PC-3 (cell line): ENCODE measurements at regions not wholly inside any gene's neighbourhood (a gene's known extent, or its start where the extent isn't known, plus 50 kb on each side); places are given as distances from the start of the nearest gene placed in this dataset.
A peak's percentile ranks its signal among the peaks of the same experiment; 100 is the strongest.

Experiments
- ATAC-seq: fragments of 200-7000 bp; cut with Tn5 transposase; 2 replicates; pipeline ENCODE4 v1.9.1; 2020; ENCODE audit warnings: mild to moderate bottlenecking, moderate library complexity
- BruUV-seq: library from RNA; stranded (reverse); fragments of 400-500 nt; replicated peaks from 2 replicates; lab custom pipeline; 2021; lab: Mats Ljungman, UMichigan
- CTCF ChIA-PET: fragments of 300-600 bp; sonication (Branson Sonifier 250); formaldehyde crosslinking; loops from one replicate; lab custom pipeline; 2022; ENCODE audit warnings: antibody characterized with exemption; lab: Charles Lee
- POLR2A ChIA-PET: fragments of 300-600 bp; sonication (Branson Sonifier 250); formaldehyde crosslinking; loops from one replicate; lab custom pipeline; 2022; ENCODE audit warnings: antibody characterized with exemption; ENCODE audit not compliant: unreplicated experiment; lab: Charles Lee
- DNase-seq: peaks from one replicate; pipeline ENCODE4 v3.0.0-alpha.2; 2015
- H2AFZ ChIP-seq: fragments of 300-600 bp; sonication (generic); 2 replicates; pipeline ENCODE4 v1.6.0; 2016; ENCODE audit warnings: antibody characterized with exemption, low read length
- H3F3A ChIP-seq: fragments of 300-600 bp; sonication (generic); one replicate; pipeline ENCODE4 v1.6.0; 2017; ENCODE audit warnings: antibody characterized with exemption, low read length, control low read depth, mild to moderate bottlenecking; ENCODE audit not compliant: unreplicated experiment
- H3K27ac ChIP-seq: fragments of 300-600 bp; sonication (generic); 2 replicates; pipeline ENCODE4 v1.5.1; 2016; ENCODE audit warnings: mild to moderate bottlenecking, low read length
- H3K27me3 ChIP-seq: fragments of 300-600 bp; sonication (generic); 2 replicates; pipeline ENCODE4 v1.6.1; 2016; ENCODE audit warnings: low read length, mixed read lengths
- H3K36me3 ChIP-seq: fragments of 300-600 bp; sonication (generic); 2 replicates; pipeline ENCODE4 v1.6.1; 2016; ENCODE audit warnings: low read depth, mixed run types, low read length, mixed read lengths
- H3K4me1 ChIP-seq: fragments of 300-600 bp; sonication (generic); 2 replicates; pipeline ENCODE4 v1.5.1; 2016; ENCODE audit warnings: low read length; ENCODE audit not compliant: insufficient read depth
- H3K4me2 ChIP-seq: fragments of 300-600 bp; sonication (generic); 2 replicates; pipeline ENCODE4 v1.6.0; 2016; ENCODE audit warnings: low read length
- H3K4me3 ChIP-seq: fragments of 300-600 bp; sonication (generic); 2 replicates; pipeline ENCODE4 v1.5.1; 2016; ENCODE audit warnings: mild to moderate bottlenecking, low read length, mixed read lengths
- H3K79me2 ChIP-seq: fragments of 300-600 bp; sonication (generic); 2 replicates; pipeline ENCODE4 v1.6.1; 2017; ENCODE audit warnings: low read length, mixed read lengths
- H3K9ac ChIP-seq: fragments of 300-600 bp; sonication (generic); 2 replicates; pipeline ENCODE4 v1.6.0; 2016; ENCODE audit warnings: mild to moderate bottlenecking, low read length
- H3K9me2 ChIP-seq: fragments of 300-600 bp; sonication (generic); replicated peaks from 2 replicates; pipeline ENCODE4 v1.6.1; 2016; ENCODE audit warnings: mixed run types, low read length, mixed read lengths
- H3K9me3 ChIP-seq: fragments of 300-600 bp; sonication (generic); 2 replicates; pipeline ENCODE4 v1.6.1; 2016; ENCODE audit warnings: low read length, mixed read lengths
- H4K20me1 ChIP-seq: fragments of 300-600 bp; sonication (generic); 2 replicates; pipeline ENCODE4 v1.6.1; 2016; ENCODE audit warnings: low read length, mixed read lengths
- CTCF ChIP-seq: fragments of 300-600 bp; sonication (generic); conservative IDR thresholded peaks from 2 replicates; pipeline ENCODE4 v1.5.1; 2017; ENCODE audit warnings: antibody characterized with exemption, low read depth, mild to moderate bottlenecking, low read length
- EZH2 ChIP-seq: fragments of 300-600 bp; sonication (generic); IDR thresholded peaks from one replicate; pipeline ENCODE4 v1.6.1; 2017; ENCODE audit warnings: antibody characterized with exemption, mild to moderate bottlenecking, low read length; ENCODE audit not compliant: unreplicated experiment
- EZH2phosphoT487 ChIP-seq: fragments of 300-600 bp; sonication (generic); IDR thresholded peaks from 2 replicates; pipeline ENCODE4 v1.6.1; 2018; ENCODE audit warnings: mild to moderate bottlenecking, antibody characterized with exemption, low read length, borderline replicate concordance
- intact Hi-C: fragments of 100-400 bp; cut with micrococcal nuclease; formaldehyde crosslinking; loops from 2 replicates; pipeline ENCODE4 v1.9.0; 2023

GRCh38 chr10:63889803-63890202 is 368.6 kb downstream of the REEP3 start:
- intact Hi-C loops: no loop called here
- H3K27ac ChIP-seq: no peak overlapping the region
- POLR2A ChIA-PET: no interaction called here
- no peak overlapping the region for H3K4me3 ChIP-seq
- TF ChIP-seq CTCF (no peak), EZH2phosphoT487 (no peak), EZH2 (no peak)
- H2AFZ ChIP-seq: no peak overlapping the region
- H3F3A ChIP-seq: no peaks in the 10 kb centered on the region
- H3K4me2 ChIP-seq: no peak overlapping the region
- H3K4me1 ChIP-seq: peaks cover 14% of the 10 kb centered on the region
- H3K27me3 ChIP-seq: 0 out of 2 replicates have a peak, but pooled peaks cover 7% of the 10 kb centered on the region
- BruUV-seq: no TSS peak
- H3K9me3 ChIP-seq: no peaks in the 10 kb centered on the region
- H3K9me2 ChIP-seq: no peaks in the 10 kb centered on the region
- ATAC-seq (no peak), DNase-seq (no peak)
- H3K9ac ChIP-seq: no peak overlapping the region
- no peaks in the 10 kb centered on the region for H4K20me1 ChIP-seq
- H3K36me3 ChIP-seq: no peaks in the 10 kb centered on the region
- CTCF ChIA-PET: no interaction called here
- no peaks in the 10 kb centered on the region for H3K79me2 ChIP-seq

GRCh38 chr10:63896992-63897391 is 375.8 kb downstream of the REEP3 start:
- Histone ChIP-seq H3K4me2 (no peak overlapping the region), H3K9ac (no peak overlapping the region), H3K9me2 (no peaks in the 10 kb centered on the region), H3K27me3 (0 out of 2 replicates have a peak, but pooled peaks cover 16% of the 10 kb centered on the region), H3K36me3 (no peaks in the 10 kb centered on the region), H3K79me2 (no peaks in the 10 kb centered on the region), H3F3A (no peaks in the 10 kb centered on the region), H3K4me1 (no peaks in the 10 kb centered on the region), H3K27ac (no peak overlapping the region), H4K20me1 (no peaks in the 10 kb centered on the region), H2AFZ (no peak overlapping the region), H3K4me3 (no peak overlapping the region), H3K9me3 (no peaks in the 10 kb centered on the region)
- no TSS peak for BruUV-seq
- POLR2A ChIA-PET: no interaction called here
- CTCF ChIA-PET: no interaction called here
- ATAC-seq: no peak
- intact Hi-C loops: no loop called here
- TF ChIP-seq CTCF (no peak), EZH2 (no peak), EZH2phosphoT487 (no peak)
- peak; percentile 55 for DNase-seq

- Histone ChIP-seq H4K20me1 (no peaks in the 10 kb centered on the region), H3K4me1 (no peaks in the 10 kb centered on the region), H3K9me2 (no peaks in the 10 kb centered on the region), H3K27ac (no peak overlapping the region), H3K9me3 (no peaks in the 10 kb centered on the region), H3F3A (no peaks in the 10 kb centered on the region), H2AFZ (no peak overlapping the region), H3K79me2 (no peaks in the 10 kb centered on the region), H3K4me2 (no peak overlapping the region), H3K27me3 (0 out of 2 replicates have a peak, but pooled peaks cover 9% of the 10 kb centered on the region), H3K9ac (no peak overlapping the region), H3K4me3 (no peak overlapping the region), H3K36me3 (no peaks in the 10 kb centered on the region)
- ChIA-PET CTCF (no interaction called here), POLR2A (no interaction called here)
- intact Hi-C loops: no loop called here
- TF ChIP-seq EZH2: no peak
- no peak for TF ChIP-seq EZH2phosphoT487
- TF ChIP-seq CTCF: no peak
- peak; percentile 29 for ATAC-seq
- DNase-seq: no peak
- no TSS peak for BruUV-seq
Measured at GRCh38 chr10:63899673-63900300, 378.6 kb downstream of the REEP3 start.
